ENCODE measurements at regions not wholly inside any gene's neighbourhood (a gene's known extent, or its start where the extent isn't known, plus 50 kb on each side); places are given as distances from the start of the nearest gene placed in this dataset.

DNA sequence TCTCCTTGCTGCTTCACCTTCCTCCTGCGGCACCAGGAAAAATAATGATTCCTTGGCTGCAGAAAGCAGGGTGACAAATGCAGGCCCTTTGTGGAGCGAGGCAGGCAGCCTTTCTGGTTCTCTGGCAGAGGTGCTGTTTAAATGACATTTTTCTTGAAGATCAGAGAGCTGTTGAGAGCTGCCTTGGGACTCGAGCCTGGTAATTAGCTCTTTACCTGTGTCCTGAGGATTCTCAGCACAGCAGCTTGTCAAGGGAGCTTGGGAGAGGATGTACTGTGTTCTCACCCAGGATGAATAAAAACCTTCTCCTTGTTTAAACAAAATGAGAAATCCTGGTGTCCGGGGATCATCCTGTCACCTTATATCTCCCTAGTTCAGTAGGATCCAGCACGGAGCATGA is 204.0 kb downstream of the AACS start:
- ATAC-seq (no peak), DNase-seq (no peak)
- Histone ChIP-seq H3K9me3 (no peaks in the 10 kb centered on the region), H3K4me3 (no peak overlapping the region), H3K27ac (no peak overlapping the region), H3K27me3 (no peaks in the 10 kb centered on the region), H3K4me1 (no peaks in the 10 kb centered on the region), H3K36me3 (no peaks in the 10 kb centered on the region)
- intact Hi-C loops (cut with DNase I): no loop called here
- WGBS (ENCODE audit: insufficient coverage, low coverage, low lambda C conversion rate, missing lambda C conversion rate): 47% methylated on average over 5 of the region's 5 CpGs
- TF ChIP-seq, protein P1, sequence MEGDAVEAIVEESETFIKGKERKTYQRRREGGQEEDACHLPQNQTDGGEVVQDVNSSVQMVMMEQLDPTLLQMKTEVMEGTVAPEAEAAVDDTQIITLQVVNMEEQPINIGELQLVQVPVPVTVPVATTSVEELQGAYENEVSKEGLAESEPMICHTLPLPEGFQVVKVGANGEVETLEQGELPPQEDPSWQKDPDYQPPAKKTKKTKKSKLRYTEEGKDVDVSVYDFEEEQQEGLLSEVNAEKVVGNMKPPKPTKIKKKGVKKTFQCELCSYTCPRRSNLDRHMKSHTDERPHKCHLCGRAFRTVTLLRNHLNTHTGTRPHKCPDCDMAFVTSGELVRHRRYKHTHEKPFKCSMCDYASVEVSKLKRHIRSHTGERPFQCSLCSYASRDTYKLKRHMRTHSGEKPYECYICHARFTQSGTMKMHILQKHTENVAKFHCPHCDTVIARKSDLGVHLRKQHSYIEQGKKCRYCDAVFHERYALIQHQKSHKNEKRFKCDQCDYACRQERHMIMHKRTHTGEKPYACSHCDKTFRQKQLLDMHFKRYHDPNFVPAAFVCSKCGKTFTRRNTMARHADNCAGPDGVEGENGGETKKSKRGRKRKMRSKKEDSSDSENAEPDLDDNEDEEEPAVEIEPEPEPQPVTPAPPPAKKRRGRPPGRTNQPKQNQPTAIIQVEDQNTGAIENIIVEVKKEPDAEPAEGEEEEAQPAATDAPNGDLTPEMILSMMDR (IDR thresholded peaks at IDR 0.05): no peak
- no peak for TF ChIP-seq POLR2A (IDR thresholded peaks at IDR 0.05)

DNA sequence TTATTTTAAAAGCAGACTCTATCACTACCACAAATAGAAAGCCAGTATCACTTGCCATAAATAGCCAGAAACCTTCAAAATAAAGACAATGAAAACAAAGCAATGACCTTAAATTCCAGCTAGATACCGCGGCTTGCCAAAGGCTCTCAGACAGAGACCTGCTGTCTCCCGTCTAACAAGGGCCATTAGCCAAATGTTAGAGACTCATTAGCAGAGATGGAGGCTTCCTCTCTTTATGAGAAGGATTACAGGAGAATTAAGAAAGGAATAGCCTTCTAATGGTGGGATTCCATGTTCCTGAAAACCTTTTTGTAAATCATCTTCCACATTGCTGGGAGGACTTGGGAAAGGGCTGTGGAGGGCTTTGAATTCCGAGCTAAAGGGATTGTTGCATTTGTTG is 206.7 kb downstream of the AACS start:
- DNase-seq (no peak), ATAC-seq (no peak)
- Histone ChIP-seq H3K27ac (no peak overlapping the region), H3K27me3 (no peaks in the 10 kb centered on the region), H3K9me3 (no peaks in the 10 kb centered on the region), H3K4me3 (no peak overlapping the region), H3K36me3 (no peaks in the 10 kb centered on the region), H3K4me1 (no peaks in the 10 kb centered on the region)
- 39% methylated on average over 4 of the region's 4 CpGs for WGBS (ENCODE audit: insufficient coverage, low coverage, low lambda C conversion rate, missing lambda C conversion rate)
- TF ChIP-seq, protein P1 (IDR thresholded peaks at IDR 0.05): no peak
- TF ChIP-seq POLR2A (IDR thresholded peaks at IDR 0.05): no peak
- intact Hi-C loops (cut with DNase I): no loop called here

DNA sequence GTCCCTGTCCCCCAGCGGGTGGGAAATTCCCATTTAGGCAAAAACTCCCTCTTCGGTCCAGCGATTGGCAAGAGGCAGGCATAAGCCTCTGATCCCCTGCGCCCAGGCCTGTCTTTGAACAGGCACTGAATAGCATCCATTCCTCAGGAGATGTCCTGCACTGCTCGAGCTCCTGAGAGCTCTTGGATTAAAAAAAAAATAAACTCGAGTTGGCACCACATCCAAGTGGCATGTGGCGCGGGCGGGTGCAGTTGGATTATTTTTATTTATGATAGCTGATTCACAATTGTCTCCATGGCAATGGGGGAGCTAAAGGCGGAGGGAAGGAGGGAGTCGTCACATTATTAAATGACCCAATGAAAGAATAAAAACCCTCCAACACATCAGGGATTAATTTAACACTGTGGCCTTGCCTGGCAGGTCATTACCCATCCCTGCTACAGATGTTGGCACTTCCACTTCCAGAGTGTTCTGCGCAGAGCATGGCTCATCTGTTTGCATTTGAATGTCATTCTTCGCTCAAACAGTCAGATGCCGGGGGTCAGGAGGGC is 207.2 kb downstream of the AACS start:
- H3K36me3 ChIP-seq: no peaks in the 10 kb centered on the region
- TF ChIP-seq POLR2A (IDR thresholded peaks at IDR 0.05): no peak
- TF ChIP-seq, protein P1 (IDR thresholded peaks at IDR 0.05): no peak
- H3K9me3 ChIP-seq: no peaks in the 10 kb centered on the region
- DNase-seq: no peak
- H3K27me3 ChIP-seq: no peaks in the 10 kb centered on the region
- intact Hi-C loops (cut with DNase I): no loop called here
- no peak overlapping the region for H3K27ac ChIP-seq
- no peak overlapping the region for H3K4me3 ChIP-seq
- no peaks in the 10 kb centered on the region for H3K4me1 ChIP-seq
- 68% methylated on average over 10 of the region's 14 CpGs for WGBS (ENCODE audit: insufficient coverage, low coverage, low lambda C conversion rate, missing lambda C conversion rate)
- no peak for ATAC-seq

DNA sequence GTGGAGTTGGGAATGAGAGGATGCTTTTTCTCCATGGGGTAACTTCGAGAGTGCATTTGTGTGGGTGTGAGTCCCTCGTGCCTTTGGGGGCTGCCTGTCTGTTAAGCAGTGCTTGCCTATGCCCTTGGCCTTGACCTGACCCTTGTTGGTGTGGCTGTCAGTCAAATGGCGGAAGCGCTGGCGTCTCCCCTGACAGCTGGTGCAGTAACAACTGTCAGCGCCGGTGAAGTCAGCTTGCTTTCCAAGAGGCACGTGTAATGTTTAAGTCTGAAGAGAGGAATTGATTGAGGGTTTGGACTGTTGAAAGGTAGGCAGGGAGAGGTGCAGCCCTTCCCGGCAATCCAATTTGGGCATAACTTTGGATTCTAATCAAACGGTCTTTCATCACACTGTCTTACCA is 211.3 kb downstream of the AACS start:
- H3K4me1 ChIP-seq: no peaks in the 10 kb centered on the region
- H3K36me3 ChIP-seq: no peaks in the 10 kb centered on the region
- no peak overlapping the region for H3K27ac ChIP-seq
- H3K27me3 ChIP-seq: no peaks in the 10 kb centered on the region
- intact Hi-C loops (cut with DNase I): no loop called here
- no peak for ATAC-seq
- 42% methylated on average over 9 of the region's 10 CpGs for WGBS (ENCODE audit: insufficient coverage, low coverage, low lambda C conversion rate, missing lambda C conversion rate)
- TF ChIP-seq POLR2A (IDR thresholded peaks at IDR 0.05): no peak
- TF ChIP-seq, protein P1 (IDR thresholded peaks at IDR 0.05): no peak
- no peak for DNase-seq
- H3K9me3 ChIP-seq: no peaks in the 10 kb centered on the region
- no peak overlapping the region for H3K4me3 ChIP-seq
